Liver (tissue), 8 donors: ENCODE measurements at regions not wholly inside any gene's neighbourhood (a gene's known extent, or its start where the extent isn't known, plus 50 kb on each side); places are given as distances from the start of the nearest gene placed in this dataset.

Experiments used
- DNase-seq: peaks from one replicate; pipeline ENCODE4 v3.0.0-alpha.2; 2017; ENCODE audit warnings: low spot score
- H3K27ac ChIP-seq, 2 donors: one replicate each; pipeline ENCODE4 v1.7.0; 2013; ENCODE audit warnings: inconsistent platforms in 2 of 2, low read length in 2 of 2, control low read depth in 1 of 2, low read depth in 1 of 2, mild to moderate bottlenecking in 1 of 2
- H3K27me3 ChIP-seq, 4 donors: one replicate each; pipeline versions ENCODE4 v1.6.1 to v1.7.0; 2013; ENCODE audit warnings: low read length in 3 of 4, inconsistent platforms in 1 of 4, mild to moderate bottlenecking in 1 of 4, moderate library complexity in 1 of 4; ENCODE audit not compliant: control insufficient read depth in 4 of 4, insufficient read depth in 4 of 4
- H3K36me3 ChIP-seq, 4 donors: one replicate each; pipeline versions ENCODE4 v1.6.1 to v1.7.0; 2013; ENCODE audit warnings: low read length in 3 of 4, mild to moderate bottlenecking in 3 of 4, low read depth in 1 of 4, moderate library complexity in 1 of 4; ENCODE audit not compliant: control insufficient read depth in 4 of 4, insufficient read depth in 3 of 4
- H3K4me1 ChIP-seq, 4 donors: one replicate each; pipeline versions ENCODE4 v1.6.1 to v1.7.0; 2013; ENCODE audit warnings: low read length in 3 of 4, mild to moderate bottlenecking in 3 of 4, moderate library complexity in 1 of 4; ENCODE audit not compliant: control insufficient read depth in 4 of 4, insufficient read depth in 4 of 4
- H3K4me3 ChIP-seq, 3 donors: one replicate each; pipeline versions ENCODE4 v1.6.1 to v1.7.0; 2013; ENCODE audit warnings: low read length in 3 of 3, control low read depth in 1 of 3, low read depth in 1 of 3, mild to moderate bottlenecking in 1 of 3
- H3K9ac ChIP-seq, 2 donors: one replicate each; pipeline ENCODE4 v1.7.0; 2013; ENCODE audit warnings: low read length in 2 of 2, mild to moderate bottlenecking in 2 of 2, moderate library complexity in 2 of 2, control low read depth in 1 of 2, low read depth in 1 of 2
- H3K9me3 ChIP-seq, 4 donors: one replicate each; pipeline versions ENCODE4 v1.6.1 to v1.7.0; 2013; ENCODE audit warnings: low read length in 3 of 4; ENCODE audit not compliant: control insufficient read depth in 4 of 4
- FOXA1 ChIP-seq: IDR thresholded peaks from 2 replicates; pipeline ENCODE4 v1.6.1; 2016; ENCODE audit warnings: antibody characterized with exemption
- FOXA2 ChIP-seq: IDR thresholded peaks from 2 replicates; pipeline ENCODE4 v1.6.1; 2016; ENCODE audit warnings: antibody characterized with exemption
- GABPA ChIP-seq, 2 donors: IDR thresholded peaks in 1 of 2; conservative IDR thresholded peaks in 1 of 2; 2 replicates each; pipeline ENCODE4 v1.6.1; 2016; ENCODE audit warnings: antibody characterized with exemption in 2 of 2, mild to moderate bottlenecking in 1 of 2, moderate library complexity in 1 of 2
- HNF4A ChIP-seq, 2 donors: conservative IDR thresholded peaks; 2 replicates each; pipeline ENCODE4 v1.6.1; 2016; ENCODE audit warnings: antibody characterized with exemption in 2 of 2, mild to moderate bottlenecking in 2 of 2
- HNF4G ChIP-seq: IDR thresholded peaks from 2 replicates; pipeline ENCODE4 v1.6.1; 2016; ENCODE audit warnings: antibody characterized with exemption
- JUND ChIP-seq, 2 donors: IDR thresholded peaks; 2 replicates each; pipeline ENCODE4 v1.6.1; 2016; ENCODE audit warnings: antibody characterized with exemption in 2 of 2
- NR2F2 ChIP-seq: IDR thresholded peaks from 2 replicates; pipeline ENCODE4 v1.6.1; 2016; ENCODE audit warnings: antibody characterized with exemption
- RAD21 ChIP-seq, 2 donors: IDR thresholded peaks; 2 replicates each; pipeline ENCODE4 v1.6.1; 2016; ENCODE audit warnings: antibody characterized with exemption in 2 of 2, mild to moderate bottlenecking in 2 of 2
- SP1 ChIP-seq: IDR thresholded peaks from 2 replicates; pipeline ENCODE4 v1.6.1; 2018; ENCODE audit warnings: antibody characterized with exemption, mild to moderate bottlenecking
- TAF1 ChIP-seq: conservative IDR thresholded peaks from 2 replicates; pipeline ENCODE4 v1.6.1; 2016; ENCODE audit warnings: antibody characterized with exemption, mild to moderate bottlenecking
- YY1 ChIP-seq: IDR thresholded peaks from 2 replicates; pipeline ENCODE4 v1.6.1; 2016; ENCODE audit warnings: antibody characterized with exemption, mild to moderate bottlenecking
- WGBS: extraction: QIAGEN DNeasy Blood & Tissue Kit; methylation state at CpG from one replicate; pipeline ENCODE4 v1.1.7; 2013; 5-methylcytosine and 5-hydroxymethylcytosine counted together
- TF ChIP-seq, protein P1 (sequence below): IDR thresholded peaks from 2 replicates; pipeline ENCODE4 v1.6.1; 2016; ENCODE audit warnings: antibody characterized with exemption
- TF ChIP-seq, protein P2 (sequence below): IDR thresholded peaks from 2 replicates; pipeline ENCODE4 v1.6.1; 2016; ENCODE audit warnings: antibody characterized with exemption, mild to moderate bottlenecking
- TF ChIP-seq, protein P3 (sequence below): IDR thresholded peaks from 2 replicates; pipeline ENCODE4 v1.6.1; 2016; ENCODE audit warnings: antibody characterized with exemption
- TF ChIP-seq, protein P4 (sequence below): fragments of 150-350 bp; IDR thresholded peaks from 2 replicates; pipeline ENCODE4 v1.5.1; 2017; ENCODE audit warnings: improper control_type of control experiment, low read depth, low read length; ENCODE audit not compliant: missing input control
- TF ChIP-seq, protein P5 (sequence below): IDR thresholded peaks from 2 replicates; pipeline ENCODE4 v1.6.1; 2016; ENCODE audit warnings: antibody characterized with exemption
- donor health status: healthy.
- donor health status: healthy.
- donor health status: healthy.
- donor health status: healthy.
- donor health status: healthy.

DNA sequence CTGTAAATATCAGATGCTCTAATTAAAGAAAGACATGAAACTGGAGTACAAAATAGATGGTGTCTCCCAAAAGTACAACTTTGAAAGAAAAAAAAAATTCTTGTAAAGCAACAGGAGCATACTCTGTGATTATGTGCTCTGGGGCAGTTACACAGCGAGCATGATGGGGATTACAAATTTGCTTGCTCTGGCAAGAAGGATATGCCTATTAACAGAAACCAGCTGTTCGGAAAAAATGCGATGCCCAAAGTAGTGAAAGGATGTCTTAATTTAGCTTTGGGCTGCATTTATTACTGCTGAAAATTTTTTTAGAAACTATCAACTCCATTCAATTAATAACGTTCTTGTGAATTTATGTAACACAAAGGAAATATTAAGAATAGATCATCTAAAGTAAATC lies 256.9 kb upstream of the TPK1 start:
- no peak for DNase-seq
- no peaks in the 10 kb centered on the region for H3K4me1 ChIP-seq
- H3K27ac ChIP-seq, result no peak overlapping the region
- H3K36me3 ChIP-seq, result no peaks in the 10 kb centered on the region
- H3K9me3 ChIP-seq, result no peaks in the 10 kb centered on the region
- H3K4me3 ChIP-seq, result no peak overlapping the region
- H3K9ac ChIP-seq, result no peak overlapping the region
- TF ChIP-seq TAF1 (no peak), NR2F2 (no peak), RAD21 (IDR thresholded peaks at IDR 0.05) (no peak), HNF4G (no peak), GABPA (IDR thresholded peaks at IDR 0.05 in 1 of 2, conservative IDR thresholded peaks at IDR 0.05 in 1 of 2) (no peak), FOXA2 (no peak), SP1 (no peak), YY1 (no peak), HNF4A (conservative IDR thresholded peaks at IDR 0.05) (no peak), FOXA1 (no peak), JUND (IDR thresholded peaks at IDR 0.05) (no peak)
- TF ChIP-seq, protein P1, sequence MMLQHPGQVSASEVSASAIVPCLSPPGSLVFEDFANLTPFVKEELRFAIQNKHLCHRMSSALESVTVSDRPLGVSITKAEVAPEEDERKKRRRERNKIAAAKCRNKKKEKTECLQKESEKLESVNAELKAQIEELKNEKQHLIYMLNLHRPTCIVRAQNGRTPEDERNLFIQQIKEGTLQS, result no peak
- TF ChIP-seq, protein P2, sequence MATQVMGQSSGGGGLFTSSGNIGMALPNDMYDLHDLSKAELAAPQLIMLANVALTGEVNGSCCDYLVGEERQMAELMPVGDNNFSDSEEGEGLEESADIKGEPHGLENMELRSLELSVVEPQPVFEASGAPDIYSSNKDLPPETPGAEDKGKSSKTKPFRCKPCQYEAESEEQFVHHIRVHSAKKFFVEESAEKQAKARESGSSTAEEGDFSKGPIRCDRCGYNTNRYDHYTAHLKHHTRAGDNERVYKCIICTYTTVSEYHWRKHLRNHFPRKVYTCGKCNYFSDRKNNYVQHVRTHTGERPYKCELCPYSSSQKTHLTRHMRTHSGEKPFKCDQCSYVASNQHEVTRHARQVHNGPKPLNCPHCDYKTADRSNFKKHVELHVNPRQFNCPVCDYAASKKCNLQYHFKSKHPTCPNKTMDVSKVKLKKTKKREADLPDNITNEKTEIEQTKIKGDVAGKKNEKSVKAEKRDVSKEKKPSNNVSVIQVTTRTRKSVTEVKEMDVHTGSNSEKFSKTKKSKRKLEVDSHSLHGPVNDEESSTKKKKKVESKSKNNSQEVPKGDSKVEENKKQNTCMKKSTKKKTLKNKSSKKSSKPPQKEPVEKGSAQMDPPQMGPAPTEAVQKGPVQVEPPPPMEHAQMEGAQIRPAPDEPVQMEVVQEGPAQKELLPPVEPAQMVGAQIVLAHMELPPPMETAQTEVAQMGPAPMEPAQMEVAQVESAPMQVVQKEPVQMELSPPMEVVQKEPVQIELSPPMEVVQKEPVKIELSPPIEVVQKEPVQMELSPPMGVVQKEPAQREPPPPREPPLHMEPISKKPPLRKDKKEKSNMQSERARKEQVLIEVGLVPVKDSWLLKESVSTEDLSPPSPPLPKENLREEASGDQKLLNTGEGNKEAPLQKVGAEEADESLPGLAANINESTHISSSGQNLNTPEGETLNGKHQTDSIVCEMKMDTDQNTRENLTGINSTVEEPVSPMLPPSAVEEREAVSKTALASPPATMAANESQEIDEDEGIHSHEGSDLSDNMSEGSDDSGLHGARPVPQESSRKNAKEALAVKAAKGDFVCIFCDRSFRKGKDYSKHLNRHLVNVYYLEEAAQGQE, result no peak
- TF ChIP-seq, protein P3, sequence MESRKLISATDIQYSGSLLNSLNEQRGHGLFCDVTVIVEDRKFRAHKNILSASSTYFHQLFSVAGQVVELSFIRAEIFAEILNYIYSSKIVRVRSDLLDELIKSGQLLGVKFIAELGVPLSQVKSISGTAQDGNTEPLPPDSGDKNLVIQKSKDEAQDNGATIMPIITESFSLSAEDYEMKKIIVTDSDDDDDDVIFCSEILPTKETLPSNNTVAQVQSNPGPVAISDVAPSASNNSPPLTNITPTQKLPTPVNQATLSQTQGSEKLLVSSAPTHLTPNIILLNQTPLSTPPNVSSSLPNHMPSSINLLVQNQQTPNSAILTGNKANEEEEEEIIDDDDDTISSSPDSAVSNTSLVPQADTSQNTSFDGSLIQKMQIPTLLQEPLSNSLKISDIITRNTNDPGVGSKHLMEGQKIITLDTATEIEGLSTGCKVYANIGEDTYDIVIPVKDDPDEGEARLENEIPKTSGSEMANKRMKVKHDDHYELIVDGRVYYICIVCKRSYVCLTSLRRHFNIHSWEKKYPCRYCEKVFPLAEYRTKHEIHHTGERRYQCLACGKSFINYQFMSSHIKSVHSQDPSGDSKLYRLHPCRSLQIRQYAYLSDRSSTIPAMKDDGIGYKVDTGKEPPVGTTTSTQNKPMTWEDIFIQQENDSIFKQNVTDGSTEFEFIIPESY, result no peak
- TF ChIP-seq, protein P4, sequence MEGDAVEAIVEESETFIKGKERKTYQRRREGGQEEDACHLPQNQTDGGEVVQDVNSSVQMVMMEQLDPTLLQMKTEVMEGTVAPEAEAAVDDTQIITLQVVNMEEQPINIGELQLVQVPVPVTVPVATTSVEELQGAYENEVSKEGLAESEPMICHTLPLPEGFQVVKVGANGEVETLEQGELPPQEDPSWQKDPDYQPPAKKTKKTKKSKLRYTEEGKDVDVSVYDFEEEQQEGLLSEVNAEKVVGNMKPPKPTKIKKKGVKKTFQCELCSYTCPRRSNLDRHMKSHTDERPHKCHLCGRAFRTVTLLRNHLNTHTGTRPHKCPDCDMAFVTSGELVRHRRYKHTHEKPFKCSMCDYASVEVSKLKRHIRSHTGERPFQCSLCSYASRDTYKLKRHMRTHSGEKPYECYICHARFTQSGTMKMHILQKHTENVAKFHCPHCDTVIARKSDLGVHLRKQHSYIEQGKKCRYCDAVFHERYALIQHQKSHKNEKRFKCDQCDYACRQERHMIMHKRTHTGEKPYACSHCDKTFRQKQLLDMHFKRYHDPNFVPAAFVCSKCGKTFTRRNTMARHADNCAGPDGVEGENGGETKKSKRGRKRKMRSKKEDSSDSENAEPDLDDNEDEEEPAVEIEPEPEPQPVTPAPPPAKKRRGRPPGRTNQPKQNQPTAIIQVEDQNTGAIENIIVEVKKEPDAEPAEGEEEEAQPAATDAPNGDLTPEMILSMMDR, result no peak
- TF ChIP-seq, protein P5, sequence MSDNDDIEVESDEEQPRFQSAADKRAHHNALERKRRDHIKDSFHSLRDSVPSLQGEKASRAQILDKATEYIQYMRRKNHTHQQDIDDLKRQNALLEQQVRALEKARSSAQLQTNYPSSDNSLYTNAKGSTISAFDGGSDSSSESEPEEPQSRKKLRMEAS, result no peak
- 76% methylated on average over 4 of the region's 4 CpGs for WGBS
- peaks cover 0 to 2% (median 0%) of the 10 kb centered on the region in 4 donors for H3K27me3 ChIP-seq

DNA sequence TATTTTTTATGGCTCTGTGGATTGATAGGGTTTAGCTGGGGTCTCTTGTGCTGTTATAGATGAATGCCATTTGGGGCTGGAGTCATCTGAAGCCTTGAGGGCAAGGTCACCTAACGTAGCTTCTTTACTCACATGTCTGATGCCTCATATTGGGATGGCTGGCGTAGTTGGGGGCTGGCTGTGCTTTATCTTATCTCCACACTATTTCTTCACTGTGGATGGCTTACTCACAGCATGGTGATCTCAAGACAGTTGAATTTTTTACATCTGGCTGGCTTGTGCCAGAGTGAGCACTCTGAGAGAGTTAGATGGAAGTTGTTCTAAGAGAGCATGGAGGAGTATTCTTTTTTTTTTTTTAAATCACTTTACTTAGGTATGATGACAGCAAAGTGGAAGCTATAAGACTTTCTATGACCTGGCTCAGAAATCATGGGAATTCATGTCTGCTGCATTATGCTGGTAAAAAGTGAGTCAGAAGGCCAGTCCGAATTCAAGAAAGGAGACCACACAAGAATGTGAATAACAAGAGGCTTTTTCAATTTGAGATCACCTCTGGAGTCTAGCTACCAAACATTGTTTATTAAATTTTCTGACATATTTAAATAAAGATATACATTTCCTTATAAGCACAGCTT lies 252.4 kb upstream of the TPK1 start:
- Histone ChIP-seq H3K4me3 (no peak overlapping the region), H3K9ac (no peak overlapping the region), H3K9me3 (no peaks in the 10 kb centered on the region), H3K36me3 (no peaks in the 10 kb centered on the region), H3K27ac (no peak overlapping the region), H3K4me1 (no peaks in the 10 kb centered on the region), H3K27me3 (peaks cover 0 to 2% (median 0%) of the 10 kb centered on the region in 4 donors)
- DNase-seq, result no peak
- 39% methylated on average over 3 of the region's 3 CpGs for WGBS
- no peak for TF ChIP-seq YY1
- TF ChIP-seq HNF4A (conservative IDR thresholded peaks at IDR 0.05), result no peak
